Pancreas (tissue), 10 donors: ENCODE measurements at regions not wholly inside any gene's neighbourhood (a gene's known extent, or its start where the extent isn't known, plus 50 kb on each side); places are given as distances from the start of the nearest gene placed in this dataset.
A peak's percentile ranks its signal among the peaks of the same experiment; 100 is the strongest.
"Not testable (repeated sequence)": the region's sequence is repeated elsewhere in the genome, so short reads cannot be mapped to it uniquely, and the experiment has no call there.

Source experiments
- ATAC-seq, 4 donors: fragments of 200-7000 bp; cut with Tn5 transposase; one replicate each; pipeline versions ENCODE4 v1.8.0 to v1.9.1; 2020; ENCODE audit warnings: mild to moderate bottlenecking in 4 of 4, moderate library complexity in 4 of 4
- DNase-seq, 6 donors: peaks; one replicate each; pipeline ENCODE4 v3.0.0-alpha.2; 2020
- FAIRE-seq: peaks from 2 replicates; lab custom pipeline; 2012; peaks lifted over from hg19 to GRCh38; lab: Jason Lieb, UNC
- H3K27ac ChIP-seq, 4 donors: fragments of 200-600 bp; sonication (generic); 1 replicate in 3 of 4; 2 replicates in 1 of 4; pipeline versions ENCODE4 v1.5.0 to v1.8.0; 2020
- H3K27me3 ChIP-seq, 4 donors: fragments of 200-600 bp; one replicate each; pipeline ENCODE4 v1.8.0; 2021
- H3K36me3 ChIP-seq, 3 donors: fragments of 200-600 bp; sonication (generic) in 1 of 3; one replicate each; pipeline versions ENCODE4 v1.5.0 to v1.8.0; 2020 to 2021
- H3K4me1 ChIP-seq, 3 donors: fragments of 200-600 bp; one replicate each; pipeline ENCODE4 v1.8.0; 2021
- H3K4me3 ChIP-seq, 4 donors: fragments of 200-600 bp; sonication (generic) in 2 of 4; one replicate each; pipeline versions ENCODE4 v1.5.0 to v1.8.0; 2020 to 2021
- H3K9me3 ChIP-seq, 4 donors: fragments of 200-600 bp; one replicate each; pipeline ENCODE4 v1.8.0; 2021
- CTCF ChIP-seq, 4 donors: fragments of 200-600 bp; sonication (generic) in 3 of 4; IDR thresholded peaks; one replicate each; pipeline versions ENCODE4 v1.5.0 to v1.8.0; 2021; ENCODE audit warnings: antibody characterized with exemption in 4 of 4
- WGBS, 2 donors: extraction: QIAGEN DNeasy Blood & Tissue Kit; methylation state at CpG; one replicate each; pipeline ENCODE4 v1.1.7; 2013; 5-methylcytosine and 5-hydroxymethylcytosine counted together
- intact Hi-C, 3 donors: fragments of 100-400 bp; cut with DNase I; formaldehyde crosslinking; loops; one replicate each; pipeline versions ENCODE4 v1.11.1 to v1.14.2; 2022
- donor health status: healthy with polysubstance abuse.
- donor health status: DM: no; HTN: no; CAD: no; lungs with moderate emphysema.
- donor health status: DM: no; HTN: no; CAD: no.
- donor health status: control.
- donor health status: control.
- donor health status: Bipolar disorder and iron deficiency.
- donor health status: DM: yes; HTN: yes; CAD: no.
- donor health status: DM: no; HTN: no; CAD: no.
- donor health status: DM: no; HTN: no; CAD: no.
- donor health status: DM: yes; HTN: yes; CAD: no.

- Histone ChIP-seq H3K36me3 (no peaks in the 10 kb centered on the region), H3K4me1 (no peaks in the 10 kb centered on the region), H3K27me3 (no peaks in the 10 kb centered on the region), H3K4me3 (no peak overlapping the region), H3K27ac (no peak overlapping the region), H3K9me3 (no peaks in the 10 kb centered on the region)
- no peak for FAIRE-seq
- no peak for DNase-seq
- intact Hi-C loops: no loop called here
- 68 to 70% methylated on average over 2 of the region's 2 CpGs for WGBS, 2 donors
- ATAC-seq: no peak
- no peak for TF ChIP-seq CTCF (IDR thresholded peaks at IDR 0.05)
These were observed 134.8 kb upstream of the SEMA3C start for GRCh38 chr7:81053623-81054022.

DNA sequence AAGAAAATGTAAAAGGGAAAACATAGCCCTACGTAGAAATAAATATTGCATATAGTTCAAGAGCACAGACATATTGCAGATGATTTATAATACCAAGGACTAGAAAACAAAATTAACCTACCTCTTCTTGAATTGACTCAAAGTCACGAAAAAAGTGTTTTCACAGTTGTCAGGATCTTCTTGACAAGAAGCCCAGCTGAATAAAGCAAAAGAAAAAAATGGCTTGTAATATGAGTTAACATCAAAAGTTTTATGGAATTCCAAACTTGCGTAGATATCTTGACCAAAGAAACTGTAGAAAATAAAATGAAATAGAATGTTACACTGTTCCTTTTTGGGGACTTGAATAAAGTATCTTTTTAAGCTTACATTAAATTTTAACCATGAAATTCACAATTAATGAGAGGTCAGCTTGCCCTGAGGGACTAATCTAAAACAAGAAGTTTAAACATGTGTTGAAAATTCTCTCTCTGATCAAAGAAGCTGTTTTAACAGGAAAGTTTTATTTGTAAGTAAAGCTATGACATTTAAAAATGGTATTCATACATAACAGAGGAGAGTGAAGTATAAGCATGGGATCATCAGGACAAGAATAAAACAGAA, 133.1 kb upstream of the SEMA3C start:
- H3K4me1 ChIP-seq: no peaks in the 10 kb centered on the region
- no peaks in the 10 kb centered on the region for H3K27me3 ChIP-seq
- ATAC-seq (no peak), DNase-seq (no peak), FAIRE-seq (no peak)
- intact Hi-C loops: no loop called here
- no peak for TF ChIP-seq CTCF (IDR thresholded peaks at IDR 0.05)
- no peaks in the 10 kb centered on the region for H3K36me3 ChIP-seq
- no peak overlapping the region for H3K27ac ChIP-seq
- no peaks in the 10 kb centered on the region for H3K9me3 ChIP-seq
- H3K4me3 ChIP-seq: no peak overlapping the region
- WGBS, 2 donors: 33 to 56% methylated on average over 3 of the region's 3 CpGs

- H3K27ac ChIP-seq: no peak overlapping the region
- FAIRE-seq (no peak), ATAC-seq (no peak), DNase-seq (no peak)
- no peaks in the 10 kb centered on the region for H3K27me3 ChIP-seq
- no peaks in the 10 kb centered on the region for H3K4me1 ChIP-seq
- no peaks in the 10 kb centered on the region for H3K36me3 ChIP-seq
- H3K9me3 ChIP-seq: no peaks in the 10 kb centered on the region
- H3K4me3 ChIP-seq: no peak overlapping the region
- no peak for TF ChIP-seq CTCF (IDR thresholded peaks at IDR 0.05)
- intact Hi-C loops: no loop called here
These were observed 126.7 kb upstream of the SEMA3C start for GRCh38 chr7:81045491-81046030.

DNA sequence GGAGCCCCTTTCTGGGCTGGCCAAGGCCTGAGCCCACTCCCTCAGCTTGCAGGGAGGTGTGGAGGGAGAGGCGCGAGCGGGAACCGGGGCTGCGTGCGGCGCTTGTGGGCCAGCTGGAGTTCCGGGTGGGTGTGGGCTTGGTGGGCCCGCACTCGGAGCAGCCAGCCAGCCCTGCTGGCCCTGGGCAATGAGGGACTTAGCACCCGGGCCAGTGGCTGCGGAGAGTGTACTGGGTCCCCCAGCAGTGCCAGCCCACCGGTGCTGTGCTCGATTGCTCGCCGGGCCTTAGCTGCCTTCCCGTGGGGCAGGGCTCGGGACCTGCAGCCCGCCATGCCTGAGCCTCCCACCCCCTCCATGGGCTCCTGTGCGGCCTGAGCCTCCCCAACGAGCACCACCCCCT, 123.8 kb upstream of the SEMA3C start:
- WGBS, 2 donors: 91 to 93% methylated on average over 17 to 21 of the region's 21 CpGs

GRCh38 chr7:81040496-81040895, 121.6 kb upstream of the SEMA3C start:
- no peak for TF ChIP-seq CTCF (IDR thresholded peaks at IDR 0.05)
- 99 to 100% methylated on average over 1 of the region's 1 CpG for WGBS, 2 donors
- Histone ChIP-seq H3K4me1 (no peaks in the 10 kb centered on the region), H3K9me3 (no peaks in the 10 kb centered on the region), H3K36me3 (no peaks in the 10 kb centered on the region), H3K4me3 (no peak overlapping the region), H3K27ac (no peak overlapping the region), H3K27me3 (no peaks in the 10 kb centered on the region)
- ATAC-seq: no peak
- no peak for DNase-seq
- FAIRE-seq: no peak
- intact Hi-C loops: no loop called here

More for the DNA sequence above, 123.8 kb upstream of the SEMA3C start:
- H3K4me3 ChIP-seq, intact Hi-C loops, H3K4me1 ChIP-seq, H3K27me3 ChIP-seq, H3K9me3 ChIP-seq, H3K36me3 ChIP-seq, ATAC-seq, FAIRE-seq, H3K27ac ChIP-seq: not testable (repeated sequence)
- peak in 1 of 6 donors; percentile 43 for DNase-seq
